Hepatic stellate cell (primary cell): ENCODE measurements at regions not wholly inside any gene's neighbourhood (a gene's known extent, or its start where the extent isn't known, plus 50 kb on each side); places are given as distances from the start of the nearest gene placed in this dataset.
A peak's percentile ranks its signal among the peaks of the same experiment; 100 is the strongest.
"Not testable (repeated sequence)": the region's sequence is repeated elsewhere in the genome, so short reads cannot be mapped to it uniquely, and the experiment has no call there.

ENCODE experiments used
- DNase-seq: peaks from one replicate; pipeline ENCODE4 v3.0.0; 2011; ENCODE audit warnings: low spot score

GRCh38 chr10:108962172-108962571 lies 961.1 kb downstream of the XPNPEP1 start:
- DNase-seq, result no peak

GRCh38 chr10:108957681-108958080 lies 965.6 kb downstream of the XPNPEP1 start:
- DNase-seq, result no peak

- no peak for DNase-seq
Observed at GRCh38 chr10:108956149-108956548, 967.2 kb downstream of the XPNPEP1 start.

GRCh38 chr10:108920029-108920428 lies 1003.3 kb downstream of the XPNPEP1 start:
- not testable (repeated sequence) for DNase-seq

- DNase-seq, result no peak
Observed at GRCh38 chr10:108913300-108913699, 1010.0 kb downstream of the XPNPEP1 start.

- peak; percentile 22 for DNase-seq
Observed at GRCh38 chr10:108911814-108912541, 1011.3 kb downstream of the XPNPEP1 start.

- DNase-seq, result no peak
Observed at GRCh38 chr10:108908096-108908495, 1015.2 kb downstream of the XPNPEP1 start.

GRCh38 chr10:108905821-108906220 lies 1017.5 kb downstream of the XPNPEP1 start:
- DNase-seq, result no peak

- no peak for DNase-seq
Observed at GRCh38 chr10:108905171-108905570, 1018.1 kb downstream of the XPNPEP1 start.

- DNase-seq, result no peak
Observed at GRCh38 chr10:108904163-108904838, 1019.0 kb downstream of the XPNPEP1 start.

- no peak for DNase-seq
Observed at GRCh38 chr10:108902619-108903285, 1020.6 kb downstream of the XPNPEP1 start.

- no peak for DNase-seq
Observed at GRCh38 chr10:108901781-108902618, 1021.3 kb downstream of the XPNPEP1 start.

GRCh38 chr10:108899670-108900069 lies 1023.6 kb downstream of the XPNPEP1 start:
- DNase-seq, result no peak

GRCh38 chr10:108894402-108895301 lies 1028.7 kb downstream of the XPNPEP1 start:
- DNase-seq, result no peak

- DNase-seq, result no peak
Observed at GRCh38 chr10:108877095-108877561, 1046.2 kb downstream of the XPNPEP1 start.

- DNase-seq, result no peak
Observed at GRCh38 chr10:108872854-108873253, 1050.5 kb downstream of the XPNPEP1 start.

GRCh38 chr10:108868881-108869280 lies 1054.4 kb downstream of the XPNPEP1 start:
- DNase-seq, result no peak

GRCh38 chr10:108862676-108863350 lies 1060.5 kb downstream of the XPNPEP1 start:
- no peak for DNase-seq

GRCh38 chr10:108861181-108861754 lies 1062.0 kb downstream of the XPNPEP1 start:
- no peak for DNase-seq

- DNase-seq, result no peak
Observed at GRCh38 chr10:108852211-108852610, 1071.1 kb downstream of the XPNPEP1 start.
